ENCODE measurements at regions not wholly inside any gene's neighbourhood (a gene's known extent, or its start where the extent isn't known, plus 50 kb on each side); places are given as distances from the start of the nearest gene placed in this dataset.
"Not testable (repeated sequence)": the region's sequence is repeated elsewhere in the genome, so short reads cannot be mapped to it uniquely, and the experiment has no call there.

DNA sequence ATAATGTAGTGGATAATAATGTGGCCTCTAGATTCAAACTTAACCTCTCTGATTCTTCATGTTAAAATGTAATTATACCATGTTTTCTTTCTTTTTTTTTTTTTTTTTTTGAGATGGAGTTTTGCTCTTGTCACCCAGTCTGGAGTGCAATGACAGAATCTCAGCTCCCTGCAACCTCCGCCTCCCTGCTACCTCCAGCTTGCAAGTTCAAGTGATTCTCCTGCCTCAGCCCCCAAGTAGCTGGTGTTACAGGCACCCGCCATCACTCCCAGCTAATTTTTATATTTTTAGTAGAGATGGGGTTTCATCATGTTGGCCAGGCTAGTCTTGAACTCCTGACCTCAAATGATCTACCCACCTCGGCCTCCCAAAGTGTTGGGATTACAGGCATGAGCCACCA is 1069.3 kb upstream of the MIR17HG start:
- TF ChIP-seq POLR2A (IDR thresholded peaks at IDR 0.05) = not testable (repeated sequence)
- TF ChIP-seq, protein P1, sequence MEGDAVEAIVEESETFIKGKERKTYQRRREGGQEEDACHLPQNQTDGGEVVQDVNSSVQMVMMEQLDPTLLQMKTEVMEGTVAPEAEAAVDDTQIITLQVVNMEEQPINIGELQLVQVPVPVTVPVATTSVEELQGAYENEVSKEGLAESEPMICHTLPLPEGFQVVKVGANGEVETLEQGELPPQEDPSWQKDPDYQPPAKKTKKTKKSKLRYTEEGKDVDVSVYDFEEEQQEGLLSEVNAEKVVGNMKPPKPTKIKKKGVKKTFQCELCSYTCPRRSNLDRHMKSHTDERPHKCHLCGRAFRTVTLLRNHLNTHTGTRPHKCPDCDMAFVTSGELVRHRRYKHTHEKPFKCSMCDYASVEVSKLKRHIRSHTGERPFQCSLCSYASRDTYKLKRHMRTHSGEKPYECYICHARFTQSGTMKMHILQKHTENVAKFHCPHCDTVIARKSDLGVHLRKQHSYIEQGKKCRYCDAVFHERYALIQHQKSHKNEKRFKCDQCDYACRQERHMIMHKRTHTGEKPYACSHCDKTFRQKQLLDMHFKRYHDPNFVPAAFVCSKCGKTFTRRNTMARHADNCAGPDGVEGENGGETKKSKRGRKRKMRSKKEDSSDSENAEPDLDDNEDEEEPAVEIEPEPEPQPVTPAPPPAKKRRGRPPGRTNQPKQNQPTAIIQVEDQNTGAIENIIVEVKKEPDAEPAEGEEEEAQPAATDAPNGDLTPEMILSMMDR (IDR thresholded peaks at IDR 0.05) = not testable (repeated sequence)
